HL-60 (cell line): ENCODE measurements at regions not wholly inside any gene's neighbourhood (a gene's known extent, or its start where the extent isn't known, plus 50 kb on each side); places are given as distances from the start of the nearest gene placed in this dataset.

Experiments used
- DNase-seq, 2 experiments: peaks; one replicate each; pipeline ENCODE4 v3.0.0-alpha.2; 2010 to 2020; ENCODE audit warnings: low read depth in 1 of 2, low spot score in 1 of 2
- H3K27ac ChIP-seq: fragments of 250-450 bp; sonication (Bioruptor Pico); replicated peaks from 2 replicates; pipeline ENCODE4 v1.5.1; 2020; ENCODE audit warnings: mild to moderate bottlenecking, moderate library complexity
- H3K27me3 ChIP-seq: fragments of 250-450 bp; sonication (Bioruptor Pico); 2 replicates; pipeline ENCODE4 v1.5.1; 2021; ENCODE audit warnings: mild to moderate bottlenecking, moderate library complexity; ENCODE audit not compliant: insufficient read depth, poor library complexity, severe bottlenecking
- H3K4me3 ChIP-seq: replicated peaks from 2 replicates; pipeline ENCODE4 v1.5.1; 2011; ENCODE audit warnings: mild to moderate bottlenecking, control low read depth, low read length; ENCODE audit not compliant: insufficient read depth
- POLR2AphosphoS5 ChIP-seq: IDR thresholded peaks from 2 replicates; pipeline ENCODE4 v1.6.1; 2012; ENCODE audit warnings: low read depth
- REST ChIP-seq: IDR thresholded peaks from 2 replicates; pipeline ENCODE4 v1.6.1; 2012; ENCODE audit warnings: low read depth; ENCODE audit not compliant: insufficient replicate concordance
- SPI1 ChIP-seq: IDR thresholded peaks from 2 replicates; pipeline ENCODE4 v1.6.1; 2012; ENCODE audit warnings: low read depth, mild to moderate bottlenecking, borderline replicate concordance
- TF ChIP-seq, protein P1 (sequence below): IDR thresholded peaks from one replicate; pipeline ENCODE4 v1.5.1; 2011; ENCODE audit warnings: low read length, control low read depth, inconsistent platforms; ENCODE audit not compliant: insufficient read depth

DNA sequence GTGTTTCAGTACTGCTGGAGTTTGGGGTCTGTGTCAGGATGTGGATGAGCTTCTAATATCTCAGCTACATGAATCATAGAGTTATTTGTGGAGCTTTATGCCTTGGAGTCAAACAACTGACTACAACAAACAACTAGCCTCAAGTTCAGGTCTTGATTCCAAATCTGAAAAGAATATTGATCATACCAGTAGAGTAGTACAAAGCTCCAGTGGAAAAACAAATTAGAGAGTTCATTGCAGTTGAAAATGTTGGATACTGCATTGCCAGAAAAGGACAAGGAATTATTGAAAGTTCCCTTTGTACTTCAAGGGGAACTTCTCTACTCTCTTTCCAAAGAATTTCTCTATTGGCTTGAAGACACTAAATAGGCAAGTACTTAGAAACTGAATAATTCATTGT is 117.6 kb upstream of the CTTNBP2 start:
- Histone ChIP-seq H3K27ac (no peak overlapping the region), H3K27me3 (no peaks in the 10 kb centered on the region), H3K4me3 (no peak overlapping the region)
- TF ChIP-seq POLR2AphosphoS5 (no peak), REST (no peak), SPI1 (no peak)
- no peak for DNase-seq

DNA sequence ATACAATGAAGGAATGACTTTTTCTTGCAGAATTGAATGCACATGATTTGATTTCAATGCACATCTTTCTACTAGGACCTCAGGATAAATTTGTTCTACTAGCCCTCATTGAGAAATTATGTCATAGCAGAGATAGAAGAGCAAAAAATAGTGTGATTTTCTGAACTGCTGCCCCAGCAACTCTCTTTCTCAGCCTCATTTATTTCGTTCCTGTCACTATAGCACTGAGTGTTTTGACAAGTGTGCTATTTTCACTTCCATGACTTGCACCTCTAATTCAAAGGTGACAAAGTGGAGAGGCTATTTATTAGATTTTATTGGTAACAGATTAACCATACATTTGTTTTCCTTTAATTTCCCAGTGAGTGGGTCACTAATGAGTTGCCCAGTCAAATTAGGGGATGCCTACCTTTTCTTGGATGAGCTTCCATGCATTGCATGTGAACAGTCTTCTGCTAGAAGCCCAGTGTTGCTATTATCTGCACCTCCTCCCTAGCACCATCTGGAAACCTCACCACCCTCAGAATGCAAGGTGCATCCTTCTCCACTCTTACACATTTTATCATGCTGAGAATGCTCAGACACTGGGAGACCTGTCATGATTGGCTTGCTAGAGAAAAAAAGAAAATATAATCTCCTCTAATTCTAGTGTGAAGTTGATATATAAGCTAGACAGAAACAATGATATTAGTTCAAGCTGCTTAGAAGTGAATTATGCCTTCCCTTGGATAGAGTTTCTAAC is 119.6 kb upstream of the CTTNBP2 start:
- no peaks in the 10 kb centered on the region for H3K27me3 ChIP-seq
- TF ChIP-seq REST = no peak
- TF ChIP-seq, protein P1, sequence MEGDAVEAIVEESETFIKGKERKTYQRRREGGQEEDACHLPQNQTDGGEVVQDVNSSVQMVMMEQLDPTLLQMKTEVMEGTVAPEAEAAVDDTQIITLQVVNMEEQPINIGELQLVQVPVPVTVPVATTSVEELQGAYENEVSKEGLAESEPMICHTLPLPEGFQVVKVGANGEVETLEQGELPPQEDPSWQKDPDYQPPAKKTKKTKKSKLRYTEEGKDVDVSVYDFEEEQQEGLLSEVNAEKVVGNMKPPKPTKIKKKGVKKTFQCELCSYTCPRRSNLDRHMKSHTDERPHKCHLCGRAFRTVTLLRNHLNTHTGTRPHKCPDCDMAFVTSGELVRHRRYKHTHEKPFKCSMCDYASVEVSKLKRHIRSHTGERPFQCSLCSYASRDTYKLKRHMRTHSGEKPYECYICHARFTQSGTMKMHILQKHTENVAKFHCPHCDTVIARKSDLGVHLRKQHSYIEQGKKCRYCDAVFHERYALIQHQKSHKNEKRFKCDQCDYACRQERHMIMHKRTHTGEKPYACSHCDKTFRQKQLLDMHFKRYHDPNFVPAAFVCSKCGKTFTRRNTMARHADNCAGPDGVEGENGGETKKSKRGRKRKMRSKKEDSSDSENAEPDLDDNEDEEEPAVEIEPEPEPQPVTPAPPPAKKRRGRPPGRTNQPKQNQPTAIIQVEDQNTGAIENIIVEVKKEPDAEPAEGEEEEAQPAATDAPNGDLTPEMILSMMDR = no peak
- no peak overlapping the region for H3K27ac ChIP-seq
- H3K4me3 ChIP-seq = no peak overlapping the region
- DNase-seq = no peak

DNA sequence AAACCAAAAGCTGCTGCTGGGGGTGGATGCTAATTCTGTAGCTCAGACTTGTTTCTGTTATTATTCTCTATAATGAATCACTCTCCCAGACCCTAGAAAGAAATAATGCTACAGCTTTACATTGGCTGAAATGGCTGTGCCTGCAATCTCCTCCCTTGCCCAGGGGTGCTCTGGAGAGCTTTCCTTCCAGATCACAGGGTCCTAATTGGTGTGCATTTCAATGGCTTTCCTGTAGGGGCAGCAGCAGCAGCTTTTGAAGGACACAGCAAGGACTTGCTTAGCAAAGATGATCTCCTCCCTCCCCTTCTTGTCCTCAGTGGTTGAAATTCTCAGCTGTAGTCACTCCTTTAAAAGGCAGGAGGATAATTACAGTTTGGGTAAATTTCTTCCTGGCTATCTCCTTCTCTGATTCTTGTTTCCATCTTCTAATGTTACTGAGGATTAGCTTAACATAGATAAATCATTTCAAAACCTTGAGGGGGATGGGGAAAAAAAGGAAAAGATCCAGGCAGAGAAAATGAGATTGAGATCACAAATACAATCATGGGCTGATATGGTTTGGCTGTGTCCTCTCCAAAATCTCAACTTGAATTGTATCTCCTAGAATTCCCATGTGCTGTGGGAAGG is 120.2 kb upstream of the CTTNBP2 start:
- Histone ChIP-seq H3K27ac (no peak overlapping the region), H3K27me3 (no peaks in the 10 kb centered on the region), H3K4me3 (no peak overlapping the region)
- peak; percentile 3 to 33 for DNase-seq
- TF ChIP-seq, protein P1 = peak; percentile 54
- no peak for TF ChIP-seq POLR2AphosphoS5

- no peaks in the 10 kb centered on the region for H3K27me3 ChIP-seq
- no peak overlapping the region for H3K27ac ChIP-seq
- H3K4me3 ChIP-seq = no peak overlapping the region
- TF ChIP-seq SPI1 (peak; percentile 39; the same call in 1 of the 2 replicates), POLR2AphosphoS5 (no peak)
- DNase-seq = peak in 1 of 2 experiments; percentile 18
Measured at GRCh38 chr7:117995850-117996650, 122.8 kb upstream of the CTTNBP2 start.
